RWPE2 (cell line): ENCODE measurements at regions not wholly inside any gene's neighbourhood (a gene's known extent, or its start where the extent isn't known, plus 50 kb on each side); places are given as distances from the start of the nearest gene placed in this dataset.
"Not testable (repeated sequence)": the region's sequence is repeated elsewhere in the genome, so short reads cannot be mapped to it uniquely, and the experiment has no call there.

Experiments used
- ATAC-seq: fragments of 200-7000 bp; cut with Tn5 transposase; 3 replicates; pipeline ENCODE4 v1.9.1; 2021; ENCODE audit warnings: low read depth
- DNase-seq: peaks from one replicate; pipeline ENCODE4 v3.0.0-alpha.2; 2020; ENCODE audit warnings: low spot score
- H3K27ac ChIP-seq: fragments of 450-650 bp; 2 replicates; pipeline ENCODE4 v1.5.1; 2017; ENCODE audit warnings: mild to moderate bottlenecking; ENCODE audit not compliant: poor library complexity, severe bottlenecking
- H3K27me3 ChIP-seq: fragments of 250-450 bp; sonication (Bioruptor Pico); 2 replicates; pipeline ENCODE4 v1.5.1; 2021; ENCODE audit warnings: mild to moderate bottlenecking, moderate library complexity; ENCODE audit not compliant: insufficient read depth, poor library complexity, severe bottlenecking
- H3K36me3 ChIP-seq: fragments of 250-450 bp; sonication (Bioruptor Pico); 2 replicates; pipeline ENCODE4 v1.5.1; 2020; ENCODE audit warnings: low read depth, mild to moderate bottlenecking, moderate library complexity
- H3K4me1 ChIP-seq: fragments of 250-450 bp; sonication (Bioruptor Pico); 2 replicates; pipeline ENCODE4 v1.5.1; 2021; ENCODE audit warnings: mild to moderate bottlenecking, moderate library complexity; ENCODE audit not compliant: insufficient read depth, poor library complexity, severe bottlenecking
- H3K4me3 ChIP-seq: fragments of 250-450 bp; sonication (Bioruptor Pico); 2 replicates; pipeline ENCODE4 v1.5.1; 2021; ENCODE audit warnings: mild to moderate bottlenecking, moderate library complexity; ENCODE audit not compliant: severe bottlenecking
- H3K9me3 ChIP-seq: fragments of 250-450 bp; sonication (Bioruptor Pico); 2 replicates; pipeline ENCODE4 v1.5.1; 2021; ENCODE audit warnings: mild to moderate bottlenecking, moderate library complexity; ENCODE audit not compliant: severe bottlenecking

GRCh38 chr9:138282903-138283302 is 405.3 kb downstream of the CACNA1B start:
- H3K36me3 ChIP-seq, H3K27ac ChIP-seq, ATAC-seq, H3K27me3 ChIP-seq, H3K9me3 ChIP-seq, DNase-seq, H3K4me3 ChIP-seq, H3K4me1 ChIP-seq: not testable (repeated sequence)
